ELR (cell line): ENCODE measurements at regions not wholly inside any gene's neighbourhood (a gene's known extent, or its start where the extent isn't known, plus 50 kb on each side); places are given as distances from the start of the nearest gene placed in this dataset.

ENCODE experiments used
- DNase-seq: peaks from one replicate; pipeline ENCODE4 v3.0.0-alpha.2; 2015; ENCODE audit warnings: low read depth

DNA sequence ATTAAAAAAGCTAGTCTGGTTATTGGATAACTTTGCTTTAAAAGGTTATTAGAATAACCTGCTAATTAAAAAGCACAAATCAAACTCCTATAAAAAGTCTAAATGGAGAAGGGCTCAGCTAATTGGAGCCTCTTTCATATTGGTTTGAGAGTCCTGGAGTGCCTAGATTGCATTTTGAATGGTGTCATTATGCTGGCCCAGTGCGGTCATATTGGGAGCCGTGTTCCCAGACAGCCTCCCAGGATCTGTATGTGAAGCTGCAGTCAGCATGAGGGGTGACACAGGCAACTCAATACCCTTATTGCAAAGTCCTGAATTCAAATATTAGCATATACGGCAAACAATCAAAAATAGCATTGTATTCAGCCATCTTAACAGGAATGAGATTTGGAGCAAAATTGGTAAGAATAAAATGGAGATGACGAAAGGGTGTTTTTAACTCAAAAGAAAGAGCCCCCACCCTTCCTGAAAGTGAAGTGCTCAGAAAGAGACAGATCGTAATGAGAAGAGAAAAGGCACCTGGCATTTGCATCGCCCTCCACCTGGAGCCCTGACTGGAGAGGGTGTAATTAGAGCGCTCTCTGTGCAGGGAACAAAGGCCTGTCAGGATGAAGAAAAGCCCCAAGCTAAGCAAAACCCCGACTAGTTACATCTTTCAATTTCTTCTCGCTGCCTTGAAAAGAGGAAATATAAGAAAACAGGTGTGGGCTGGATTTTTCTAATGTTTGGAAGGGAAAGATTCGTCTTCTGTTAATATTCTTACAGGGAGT, 621.0 kb upstream of the ADAMTS16 start:
- no peak for DNase-seq

GRCh38 chr5:4520559-4520958, 619.6 kb upstream of the ADAMTS16 start:
- DNase-seq: no peak

DNA sequence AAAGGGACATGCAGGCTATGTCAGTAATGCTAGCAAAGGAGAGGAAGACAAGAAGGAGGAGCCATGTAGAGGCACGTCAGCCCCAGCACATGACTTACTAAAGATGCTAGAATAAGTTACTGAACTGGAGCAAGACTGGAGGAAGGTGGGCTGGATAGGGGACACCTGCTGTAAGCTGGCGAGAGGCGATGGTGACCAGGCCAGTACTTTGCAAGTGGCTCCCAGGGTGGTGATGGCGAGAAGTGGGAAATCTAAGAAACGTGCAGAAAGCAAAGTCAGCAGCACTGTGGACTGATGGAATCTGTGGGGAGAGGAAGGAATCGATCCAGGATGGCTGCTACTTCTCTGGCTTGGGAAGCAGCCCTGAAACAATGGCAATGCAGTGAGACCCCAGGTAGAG, 617.1 kb upstream of the ADAMTS16 start:
- DNase-seq: no peak

- DNase-seq: no peak
Measured at GRCh38 chr5:4531756-4532704, 608.1 kb upstream of the ADAMTS16 start.

DNA sequence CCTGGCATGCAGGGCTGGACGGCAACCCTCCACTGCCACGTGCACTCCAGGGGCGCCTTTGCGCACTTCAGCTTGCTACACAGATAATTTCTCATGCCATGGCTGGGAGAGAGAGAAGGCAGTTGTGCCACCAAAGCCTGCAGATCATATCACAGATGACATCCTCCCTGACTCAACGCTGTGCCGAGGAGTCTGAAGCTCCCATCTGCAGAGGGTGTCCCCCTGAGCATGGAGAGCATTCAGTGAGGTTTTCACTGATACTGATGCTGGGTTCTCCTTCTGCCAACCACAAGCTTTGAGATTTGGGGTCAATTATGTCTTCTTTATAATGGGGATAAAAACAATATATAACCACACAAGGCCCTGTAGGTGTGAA, 607.4 kb upstream of the ADAMTS16 start:
- no peak for DNase-seq

- no peak for DNase-seq
Measured at GRCh38 chr5:4533457-4534105, 606.5 kb upstream of the ADAMTS16 start.

- DNase-seq: no peak
Measured at GRCh38 chr5:4537489-4537888, 602.6 kb upstream of the ADAMTS16 start.

DNA sequence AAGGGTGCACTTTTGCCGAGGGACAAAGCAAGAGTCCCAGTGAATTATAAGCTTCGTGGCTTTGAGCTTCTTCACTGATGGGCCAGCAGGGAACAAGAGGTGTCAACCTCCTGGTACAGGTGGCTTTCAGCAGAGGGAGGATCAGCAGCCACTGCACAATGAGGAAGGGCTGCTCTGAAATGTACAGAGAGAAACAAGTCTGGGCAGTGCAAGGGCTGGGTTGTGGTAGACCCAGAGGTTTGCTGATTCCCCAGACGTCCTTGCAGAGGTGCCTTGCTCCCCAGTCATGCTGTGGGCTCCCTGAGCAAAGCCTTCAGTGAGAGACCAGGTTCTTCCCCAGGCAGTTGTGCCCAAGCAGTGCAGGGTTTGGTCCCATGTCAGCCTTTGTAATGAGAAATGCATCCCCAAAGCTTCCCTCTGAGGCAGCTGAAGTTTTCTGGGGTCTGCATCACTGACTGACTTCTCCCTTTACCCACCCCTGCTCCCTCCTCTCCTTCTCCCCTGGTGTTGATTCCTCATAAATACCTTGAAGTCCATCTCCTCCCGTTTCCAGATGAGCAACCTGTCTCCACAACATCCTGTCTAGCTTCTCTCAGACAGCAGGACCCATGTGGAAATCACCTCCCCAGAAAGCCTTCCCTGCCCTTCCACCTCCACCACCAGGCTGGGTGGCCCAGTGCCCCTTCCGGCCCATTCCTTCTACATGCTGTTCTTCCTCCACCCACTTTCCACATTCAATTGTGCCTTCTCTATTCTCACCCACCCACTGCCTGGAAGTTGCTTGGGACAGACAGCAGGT, 599.6 kb upstream of the ADAMTS16 start:
- DNase-seq: no peak

DNA sequence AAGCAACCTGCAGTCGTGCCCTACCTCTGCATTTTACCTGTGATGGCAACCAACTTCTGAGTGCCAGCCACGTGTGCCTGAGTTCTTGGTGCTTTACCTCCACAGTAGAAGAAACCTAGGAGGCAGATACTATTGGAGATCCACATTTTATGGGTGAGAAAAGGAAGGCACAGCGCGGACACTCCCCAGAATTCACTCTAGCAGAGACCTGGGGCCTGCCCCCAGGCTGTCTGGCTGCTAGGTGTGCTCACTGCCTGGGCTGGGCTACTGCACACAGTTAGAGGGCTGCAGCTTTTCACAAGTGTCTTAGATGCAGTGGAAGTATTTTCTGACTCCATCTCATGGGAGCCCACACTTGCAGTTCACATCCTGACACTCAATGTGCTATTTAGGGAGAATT, 598.8 kb upstream of the ADAMTS16 start:
- DNase-seq: no peak

DNA sequence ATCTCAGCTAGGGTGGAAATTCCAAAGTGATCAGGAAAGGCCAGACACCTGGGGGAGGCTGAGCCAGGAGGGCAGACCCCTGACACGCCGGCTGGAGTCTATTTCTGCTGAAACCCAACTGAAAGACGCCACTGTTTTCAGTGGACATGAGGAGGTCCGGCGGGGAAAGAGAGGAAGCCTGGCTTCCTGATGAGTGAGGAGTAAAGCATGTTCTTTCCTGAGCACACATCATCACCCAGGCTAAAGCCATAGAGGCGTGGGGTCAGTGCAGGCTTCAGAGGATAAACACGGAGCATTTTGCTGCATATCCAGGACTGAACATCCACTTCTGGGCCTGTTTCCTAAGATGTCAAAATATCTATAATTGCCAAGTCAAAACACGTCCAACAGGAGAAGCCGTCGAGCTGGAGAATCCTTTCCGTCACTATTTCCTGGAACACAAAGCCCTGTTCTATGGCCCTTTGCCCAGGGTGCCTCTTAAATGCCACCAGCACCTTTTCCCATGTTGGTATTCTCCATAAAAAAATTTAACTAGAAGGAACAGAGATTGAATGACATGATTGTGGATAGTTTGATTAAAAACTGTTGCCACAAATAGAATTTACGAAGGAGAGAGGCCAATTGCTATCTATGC, 597.9 kb upstream of the ADAMTS16 start:
- no peak for DNase-seq

GRCh38 chr5:4544049-4544670, 596.0 kb upstream of the ADAMTS16 start:
- no peak for DNase-seq

DNA sequence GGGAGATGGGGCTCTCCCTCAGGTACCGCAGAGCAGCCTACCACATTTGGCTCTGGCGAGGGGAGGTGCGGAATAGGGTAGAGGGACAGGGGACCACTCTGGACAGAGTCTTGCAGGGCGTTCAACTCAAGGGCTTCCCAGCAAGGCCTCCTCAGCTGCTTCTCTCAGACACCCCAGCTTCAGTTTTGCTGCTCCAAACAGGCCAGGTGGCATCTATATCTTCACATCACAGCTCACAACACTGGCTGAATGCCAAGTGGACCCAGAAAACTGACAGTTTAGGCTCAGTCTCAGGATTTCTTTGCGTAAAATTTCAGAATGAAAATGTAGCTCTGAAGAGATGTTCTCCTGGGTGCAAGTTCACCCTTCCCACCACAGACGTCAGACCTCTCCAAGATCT, 592.6 kb upstream of the ADAMTS16 start:
- DNase-seq: no peak

DNA sequence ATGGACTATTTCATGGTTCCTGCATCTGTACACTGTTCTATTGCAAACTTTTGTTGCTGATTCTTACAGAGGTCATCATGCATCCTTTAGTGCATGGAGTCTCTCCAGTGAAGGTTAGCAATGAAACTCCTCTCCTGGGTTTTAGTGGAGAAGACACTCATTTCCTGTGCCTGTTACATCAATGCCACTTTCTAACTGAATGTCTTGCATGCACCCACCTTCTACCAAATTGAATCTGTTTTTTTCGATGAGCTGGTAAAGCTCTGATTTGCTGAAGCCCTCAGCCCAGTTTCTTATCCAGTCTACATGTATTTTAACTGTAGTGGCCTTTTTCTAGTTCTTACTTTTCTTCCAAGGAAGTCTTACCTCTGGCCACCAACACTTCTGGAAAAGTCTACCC, 591.8 kb upstream of the ADAMTS16 start:
- DNase-seq: no peak

GRCh38 chr5:4549351-4549750, 590.8 kb upstream of the ADAMTS16 start:
- DNase-seq: no peak

GRCh38 chr5:4551034-4551433, 589.1 kb upstream of the ADAMTS16 start:
- no peak for DNase-seq

GRCh38 chr5:4553130-4553529, 587.0 kb upstream of the ADAMTS16 start:
- no peak for DNase-seq

GRCh38 chr5:4553978-4554377, 586.2 kb upstream of the ADAMTS16 start:
- no peak for DNase-seq

DNA sequence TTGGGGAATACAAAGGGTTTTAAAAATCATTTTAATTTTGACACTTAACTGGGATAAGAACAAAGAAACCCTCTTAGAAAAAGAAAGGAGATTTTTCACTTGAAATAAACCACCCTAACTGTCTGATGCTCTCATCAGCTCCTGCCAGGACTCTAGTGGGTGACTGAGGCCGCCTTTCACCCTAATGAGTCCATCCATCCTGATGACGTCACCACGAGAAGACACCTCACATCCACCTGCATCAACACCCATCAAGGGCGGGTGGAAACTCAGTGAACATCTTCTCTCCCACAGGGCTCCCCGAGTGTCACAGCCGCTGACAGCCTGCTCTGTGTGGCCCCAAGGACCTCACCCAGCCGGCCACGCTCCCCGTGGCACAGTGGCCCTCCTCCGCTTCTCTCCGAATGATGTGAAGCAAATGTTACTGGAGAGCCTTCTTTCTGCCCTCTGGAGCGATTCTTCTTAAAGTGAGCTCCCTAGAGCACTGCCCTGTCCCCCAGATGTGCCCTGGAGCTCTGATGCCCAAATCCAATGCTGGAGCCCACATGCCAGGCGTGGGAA, 584.3 kb upstream of the ADAMTS16 start:
- DNase-seq: no peak

DNA sequence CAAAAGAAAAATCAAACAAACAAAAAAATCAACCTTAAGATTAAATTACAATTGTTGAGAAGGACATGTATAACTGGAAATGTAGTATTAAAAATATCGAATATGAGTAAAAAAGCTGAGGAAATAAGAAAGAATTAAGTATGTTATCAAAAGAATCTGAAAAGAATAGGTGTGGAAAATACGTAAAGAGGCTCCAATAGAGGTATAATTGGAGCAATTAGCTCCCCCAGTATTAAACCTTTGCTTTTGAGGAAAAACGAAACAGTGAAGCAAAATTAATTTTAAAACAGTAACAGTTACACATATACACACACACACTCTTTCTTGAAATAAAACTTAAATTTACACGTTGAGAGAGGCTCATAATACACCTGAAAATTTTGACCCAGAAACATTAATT, 578.7 kb upstream of the ADAMTS16 start:
- no peak for DNase-seq

- DNase-seq: no peak
Measured at GRCh38 chr5:4563400-4563799, 576.7 kb upstream of the ADAMTS16 start.
